Panc1 (cell line): ENCODE measurements at regions not wholly inside any gene's neighbourhood (a gene's known extent, or its start where the extent isn't known, plus 50 kb on each side); places are given as distances from the start of the nearest gene placed in this dataset.

Source experiments
- CTCF ChIP-seq: fragments of 450-650 bp; IDR thresholded peaks from 2 replicates; pipeline ENCODE4 v1.5.1; 2017; ENCODE audit warnings: mild to moderate bottlenecking
- POLR2AphosphoS5 ChIP-seq: IDR thresholded peaks from 2 replicates; pipeline ENCODE4 v1.6.1; 2012; ENCODE audit warnings: mild to moderate bottlenecking, low read depth, low read length, moderate library complexity
- TCF7L2 ChIP-seq: IDR thresholded peaks from 2 replicates; pipeline ENCODE4 v1.6.1; 2011; ENCODE audit warnings: mild to moderate bottlenecking, low read depth, low read length, inconsistent platforms
- TF ChIP-seq, protein P1 (sequence below), 2 experiments: IDR thresholded peaks; 2 replicates each; pipeline ENCODE4 v1.6.1; 2011 to 2012; ENCODE audit warnings: low read depth in 2 of 2, control low read depth in 1 of 2, low read length in 1 of 2, mild to moderate bottlenecking in 1 of 2, moderate library complexity in 1 of 2; ENCODE audit not compliant: insufficient read depth in 1 of 2

DNA sequence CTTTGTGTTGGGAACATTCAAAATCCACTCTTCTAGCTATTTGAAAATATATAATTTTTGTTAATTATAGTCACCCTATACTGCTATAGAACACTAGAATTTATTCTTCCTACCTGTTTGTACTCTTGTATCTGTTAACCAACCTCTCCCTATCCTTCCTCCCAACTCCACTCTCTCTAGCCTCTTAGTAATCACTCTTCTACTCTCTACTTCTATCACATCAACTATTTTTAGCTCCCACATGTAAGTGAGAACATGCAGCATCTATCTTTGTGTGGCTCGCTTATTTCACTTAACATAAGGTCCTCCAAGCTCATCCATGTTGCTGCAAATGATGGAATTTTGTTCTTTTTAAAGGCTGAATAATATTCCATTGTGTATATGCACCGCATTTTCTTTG lies 537.3 kb downstream of the MID1IP1 start:
- TF ChIP-seq POLR2AphosphoS5 (no peak), TCF7L2 (no peak), CTCF (no peak)
- TF ChIP-seq, protein P1, sequence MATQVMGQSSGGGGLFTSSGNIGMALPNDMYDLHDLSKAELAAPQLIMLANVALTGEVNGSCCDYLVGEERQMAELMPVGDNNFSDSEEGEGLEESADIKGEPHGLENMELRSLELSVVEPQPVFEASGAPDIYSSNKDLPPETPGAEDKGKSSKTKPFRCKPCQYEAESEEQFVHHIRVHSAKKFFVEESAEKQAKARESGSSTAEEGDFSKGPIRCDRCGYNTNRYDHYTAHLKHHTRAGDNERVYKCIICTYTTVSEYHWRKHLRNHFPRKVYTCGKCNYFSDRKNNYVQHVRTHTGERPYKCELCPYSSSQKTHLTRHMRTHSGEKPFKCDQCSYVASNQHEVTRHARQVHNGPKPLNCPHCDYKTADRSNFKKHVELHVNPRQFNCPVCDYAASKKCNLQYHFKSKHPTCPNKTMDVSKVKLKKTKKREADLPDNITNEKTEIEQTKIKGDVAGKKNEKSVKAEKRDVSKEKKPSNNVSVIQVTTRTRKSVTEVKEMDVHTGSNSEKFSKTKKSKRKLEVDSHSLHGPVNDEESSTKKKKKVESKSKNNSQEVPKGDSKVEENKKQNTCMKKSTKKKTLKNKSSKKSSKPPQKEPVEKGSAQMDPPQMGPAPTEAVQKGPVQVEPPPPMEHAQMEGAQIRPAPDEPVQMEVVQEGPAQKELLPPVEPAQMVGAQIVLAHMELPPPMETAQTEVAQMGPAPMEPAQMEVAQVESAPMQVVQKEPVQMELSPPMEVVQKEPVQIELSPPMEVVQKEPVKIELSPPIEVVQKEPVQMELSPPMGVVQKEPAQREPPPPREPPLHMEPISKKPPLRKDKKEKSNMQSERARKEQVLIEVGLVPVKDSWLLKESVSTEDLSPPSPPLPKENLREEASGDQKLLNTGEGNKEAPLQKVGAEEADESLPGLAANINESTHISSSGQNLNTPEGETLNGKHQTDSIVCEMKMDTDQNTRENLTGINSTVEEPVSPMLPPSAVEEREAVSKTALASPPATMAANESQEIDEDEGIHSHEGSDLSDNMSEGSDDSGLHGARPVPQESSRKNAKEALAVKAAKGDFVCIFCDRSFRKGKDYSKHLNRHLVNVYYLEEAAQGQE (IDR thresholded peaks at IDR 0.05; ENCODE audit: insufficient read depth in 1 of 2, low read depth in 2 of 2, low read length in 1 of 2) = no peak
